NCI-H1417 (cell line): ENCODE measurements at regions not wholly inside any gene's neighbourhood (a gene's known extent, or its start where the extent isn't known, plus 50 kb on each side); places are given as distances from the start of the nearest gene placed in this dataset.
"Not testable (repeated sequence)": the region's sequence is repeated elsewhere in the genome, so short reads cannot be mapped to it uniquely, and the experiment has no call there.

Experiments used
- DNase-seq, 3 experiments: peaks; one replicate each; lab custom pipeline; 2025; lab: John Stamatoyannopoulos, UW

- peak; percentile 56 to 90 (median 76) for DNase-seq
These were observed 174.5 kb downstream of the CD83 start for GRCh38 chr6:14292119-14292518.

GRCh38 chr6:14294270-14294951, 176.8 kb downstream of the CD83 start:
- DNase-seq, result peak in 1 of 3 experiments; percentile 82

- not testable (repeated sequence) for DNase-seq
These were observed 179.1 kb downstream of the CD83 start for GRCh38 chr6:14296698-14297097.

GRCh38 chr6:14297118-14297517, 179.5 kb downstream of the CD83 start:
- not testable (repeated sequence) for DNase-seq

GRCh38 chr6:14300189-14300588, 182.6 kb downstream of the CD83 start:
- DNase-seq, result not testable (repeated sequence)

- not testable (repeated sequence) for DNase-seq
These were observed 183.1 kb downstream of the CD83 start for GRCh38 chr6:14300721-14301120.

GRCh38 chr6:14301477-14301876, 183.9 kb downstream of the CD83 start:
- not testable (repeated sequence) for DNase-seq

- DNase-seq, result peak in 1 of 3 experiments; percentile 22
These were observed 187.6 kb downstream of the CD83 start for GRCh38 chr6:14305131-14305530.

- DNase-seq, result peak; percentile 44 to 91 (median 54)
These were observed 188.1 kb downstream of the CD83 start for GRCh38 chr6:14305624-14306023.

- DNase-seq, result no peak
These were observed 188.8 kb downstream of the CD83 start for GRCh38 chr6:14306151-14306906.

GRCh38 chr6:14309516-14309915, 191.9 kb downstream of the CD83 start:
- peak in 1 of 3 experiments; percentile 95 for DNase-seq

GRCh38 chr6:14309951-14310445, 192.4 kb downstream of the CD83 start:
- no peak for DNase-seq

GRCh38 chr6:14310960-14311359, 193.4 kb downstream of the CD83 start:
- DNase-seq, result no peak

GRCh38 chr6:14312587-14312986, 195.0 kb downstream of the CD83 start:
- DNase-seq, result no peak

- no peak for DNase-seq
These were observed 195.7 kb downstream of the CD83 start for GRCh38 chr6:14313248-14313647.

GRCh38 chr6:14315353-14315752, 197.8 kb downstream of the CD83 start:
- no peak for DNase-seq

GRCh38 chr6:14316651-14317386, 199.2 kb downstream of the CD83 start:
- peak; percentile 40 to 94 (median 84) for DNase-seq

- DNase-seq, result peak in 2 of 3 experiments; percentile 79 to 95
These were observed 199.9 kb downstream of the CD83 start for GRCh38 chr6:14317387-14317970.

- no peak for DNase-seq
These were observed 202.8 kb downstream of the CD83 start for GRCh38 chr6:14320332-14320731.

GRCh38 chr6:14321992-14322772, 204.6 kb downstream of the CD83 start:
- peak in 2 of 3 experiments; percentile 7 to 51 for DNase-seq

- DNase-seq, result no peak
These were observed 205.3 kb downstream of the CD83 start for GRCh38 chr6:14322841-14323240.
